ENCODE measurements at regions not wholly inside any gene's neighbourhood (a gene's known extent, or its start where the extent isn't known, plus 50 kb on each side); places are given as distances from the start of the nearest gene placed in this dataset.

- TF ChIP-seq ZNF138 (CRISPR knock-in tag; conservative IDR thresholded peaks at IDR 0.05) = no peak
- no peak for TF ChIP-seq CTCF (IDR thresholded peaks at IDR 0.05)
- no peak for TF ChIP-seq SP1 (CRISPR knock-in tag; conservative IDR thresholded peaks at IDR 0.05)
- TF ChIP-seq E2F1 (CRISPR knock-in tag; IDR thresholded peaks at IDR 0.05) = no peak
- no peak for TF ChIP-seq ZNF317 (CRISPR knock-in tag; IDR thresholded peaks at IDR 0.05; ENCODE audit: borderline replicate concordance, low read depth)
- no peak for TF ChIP-seq FOXP4 (CRISPR knock-in tag; IDR thresholded peaks at IDR 0.05)
- no peak for TF ChIP-seq STAT6 (CRISPR knock-in tag; conservative IDR thresholded peaks at IDR 0.05; ENCODE audit: low read depth)
- no peak for TF ChIP-seq MAX (CRISPR knock-in tag; IDR thresholded peaks at IDR 0.05)
- TF ChIP-seq JUN (CRISPR knock-in tag; IDR thresholded peaks at IDR 0.05) = no peak
- TF ChIP-seq USF1 (CRISPR knock-in tag; IDR thresholded peaks at IDR 0.05) = no peak
Measured at GRCh38 chr1:83701355-83701754, 297.6 kb downstream of the TTLL7 start.
